ENCODE measurements at regions not wholly inside any gene's neighbourhood (a gene's known extent, or its start where the extent isn't known, plus 50 kb on each side); places are given as distances from the start of the nearest gene placed in this dataset.

- no peak for DNase-seq (ENCODE audit: low spot score)
- intact Hi-C loops (cut with micrococcal nuclease), result no loop called here
Measured at GRCh38 chr6:48893048-48893447, 570.0 kb downstream of the MMUT start.

GRCh38 chr6:48891308-48891707 lies 571.7 kb downstream of the MMUT start:
- Mint-ChIP-seq H3K27ac (no peak overlapping the region), H3K4me1 (ENCODE audit: low read depth) (no peaks in the 10 kb centered on the region), H3K27me3 (ENCODE audit: insufficient read depth) (no peaks in the 10 kb centered on the region), H3K36me3 (ENCODE audit: low read depth) (no peaks in the 10 kb centered on the region), H3K9me3 (no peaks in the 10 kb centered on the region), H3K4me3 (no peak overlapping the region)
- no peak for DNase-seq (ENCODE audit: low spot score)
- intact Hi-C loops (cut with micrococcal nuclease), result no loop called here

More at GRCh38 chr6:48893048-48893447, 570.0 kb downstream of the MMUT start:
- Mint-ChIP-seq H3K9me3 (no peaks in the 10 kb centered on the region), H3K4me3 (no peak overlapping the region), H3K36me3 (ENCODE audit: low read depth) (no peaks in the 10 kb centered on the region), H3K4me1 (ENCODE audit: low read depth) (no peaks in the 10 kb centered on the region), H3K27ac (no peak overlapping the region), H3K27me3 (ENCODE audit: insufficient read depth) (no peaks in the 10 kb centered on the region)

- no peaks in the 10 kb centered on the region for H3K9me3 Mint-ChIP-seq
- H3K36me3 Mint-ChIP-seq (ENCODE audit: low read depth), result no peaks in the 10 kb centered on the region
- H3K27ac Mint-ChIP-seq, result no peak overlapping the region
- intact Hi-C loops (cut with micrococcal nuclease), result no loop called here
- H3K4me3 Mint-ChIP-seq, result no peak overlapping the region
- no peaks in the 10 kb centered on the region for H3K4me1 Mint-ChIP-seq (ENCODE audit: low read depth)
- H3K27me3 Mint-ChIP-seq (ENCODE audit: insufficient read depth), result no peaks in the 10 kb centered on the region
- no peak for DNase-seq (ENCODE audit: low spot score)
Measured at GRCh38 chr6:48889429-48889828, 573.6 kb downstream of the MMUT start.

GRCh38 chr6:48883116-48883515 lies 579.9 kb downstream of the MMUT start:
- Mint-ChIP-seq H3K27me3 (ENCODE audit: insufficient read depth) (no peaks in the 10 kb centered on the region), H3K36me3 (ENCODE audit: low read depth) (no peaks in the 10 kb centered on the region), H3K27ac (no peak overlapping the region), H3K9me3 (peaks cover 4% of the 10 kb centered on the region), H3K4me1 (ENCODE audit: low read depth) (no peaks in the 10 kb centered on the region), H3K4me3 (no peak overlapping the region)
- DNase-seq (ENCODE audit: low spot score), result no peak
- intact Hi-C loops (cut with micrococcal nuclease), result no loop called here

GRCh38 chr6:48881551-48881950 lies 581.5 kb downstream of the MMUT start:
- no peaks in the 10 kb centered on the region for H3K4me1 Mint-ChIP-seq (ENCODE audit: low read depth)
- H3K4me3 Mint-ChIP-seq, result no peak overlapping the region
- H3K27me3 Mint-ChIP-seq (ENCODE audit: insufficient read depth), result no peaks in the 10 kb centered on the region
- no peak overlapping the region for H3K27ac Mint-ChIP-seq
- DNase-seq (ENCODE audit: low spot score), result no peak
- H3K9me3 Mint-ChIP-seq, result peaks cover 6% of the 10 kb centered on the region
- intact Hi-C loops (cut with micrococcal nuclease), result no loop called here
- no peaks in the 10 kb centered on the region for H3K36me3 Mint-ChIP-seq (ENCODE audit: low read depth)

- no peaks in the 10 kb centered on the region for H3K4me1 Mint-ChIP-seq (ENCODE audit: low read depth)
- no peaks in the 10 kb centered on the region for H3K36me3 Mint-ChIP-seq (ENCODE audit: low read depth)
- no peak for DNase-seq (ENCODE audit: low spot score)
- no peaks in the 10 kb centered on the region for H3K27me3 Mint-ChIP-seq (ENCODE audit: insufficient read depth)
- no peak overlapping the region for H3K4me3 Mint-ChIP-seq
- peaks cover 2% of the 10 kb centered on the region for H3K9me3 Mint-ChIP-seq
- intact Hi-C loops (cut with micrococcal nuclease), result no loop called here
- no peak overlapping the region for H3K27ac Mint-ChIP-seq
Measured at GRCh38 chr6:48869595-48869994, 593.5 kb downstream of the MMUT start.

- H3K4me1 Mint-ChIP-seq (ENCODE audit: low read depth), result no peaks in the 10 kb centered on the region
- no peaks in the 10 kb centered on the region for H3K36me3 Mint-ChIP-seq (ENCODE audit: low read depth)
- intact Hi-C loops (cut with micrococcal nuclease), result no loop called here
- DNase-seq (ENCODE audit: low spot score), result no peak
- no peak overlapping the region for H3K4me3 Mint-ChIP-seq
- H3K27ac Mint-ChIP-seq, result no peak overlapping the region
- no peaks in the 10 kb centered on the region for H3K27me3 Mint-ChIP-seq (ENCODE audit: insufficient read depth)
- H3K9me3 Mint-ChIP-seq, result peaks cover 3% of the 10 kb centered on the region
Measured at GRCh38 chr6:48866682-48867081, 596.4 kb downstream of the MMUT start.

GRCh38 chr6:48860175-48860574 lies 602.9 kb downstream of the MMUT start:
- Mint-ChIP-seq H3K36me3 (ENCODE audit: low read depth) (no peaks in the 10 kb centered on the region), H3K4me1 (ENCODE audit: low read depth) (no peaks in the 10 kb centered on the region), H3K4me3 (no peak overlapping the region), H3K27me3 (ENCODE audit: insufficient read depth) (no peaks in the 10 kb centered on the region), H3K9me3 (peaks cover 3% of the 10 kb centered on the region), H3K27ac (no peak overlapping the region)
- intact Hi-C loops (cut with micrococcal nuclease), result no loop called here
- no peak for DNase-seq (ENCODE audit: low spot score)

GRCh38 chr6:48859562-48860123 lies 603.4 kb downstream of the MMUT start:
- no peaks in the 10 kb centered on the region for H3K27me3 Mint-ChIP-seq (ENCODE audit: insufficient read depth)
- intact Hi-C loops (cut with micrococcal nuclease), result no loop called here
- H3K36me3 Mint-ChIP-seq (ENCODE audit: low read depth), result no peaks in the 10 kb centered on the region
- DNase-seq (ENCODE audit: low spot score), result no peak
- H3K4me3 Mint-ChIP-seq, result no peak overlapping the region
- no peaks in the 10 kb centered on the region for H3K4me1 Mint-ChIP-seq (ENCODE audit: low read depth)
- H3K9me3 Mint-ChIP-seq, result peaks cover 1% of the 10 kb centered on the region
- no peak overlapping the region for H3K27ac Mint-ChIP-seq

- no peaks in the 10 kb centered on the region for H3K36me3 Mint-ChIP-seq (ENCODE audit: low read depth)
- H3K4me1 Mint-ChIP-seq (ENCODE audit: low read depth), result no peaks in the 10 kb centered on the region
- H3K27me3 Mint-ChIP-seq (ENCODE audit: insufficient read depth), result peaks cover 3% of the 10 kb centered on the region
- no peak overlapping the region for H3K27ac Mint-ChIP-seq
- peaks cover 22% of the 10 kb centered on the region for H3K9me3 Mint-ChIP-seq
- no peak overlapping the region for H3K4me3 Mint-ChIP-seq
- intact Hi-C loops (cut with micrococcal nuclease), result no loop called here
- no peak for DNase-seq (ENCODE audit: low spot score)
Measured at GRCh38 chr6:48845219-48845618, 617.8 kb downstream of the MMUT start.

- Mint-ChIP-seq H3K27me3 (ENCODE audit: insufficient read depth) (peaks cover 3% of the 10 kb centered on the region), H3K36me3 (ENCODE audit: low read depth) (no peaks in the 10 kb centered on the region), H3K4me1 (ENCODE audit: low read depth) (no peaks in the 10 kb centered on the region), H3K9me3 (peaks cover 23% of the 10 kb centered on the region), H3K4me3 (no peak overlapping the region), H3K27ac (no peak overlapping the region)
- DNase-seq (ENCODE audit: low spot score), result no peak
- intact Hi-C loops (cut with micrococcal nuclease), result no loop called here
Measured at GRCh38 chr6:48844696-48845095, 618.4 kb downstream of the MMUT start.

- H3K27ac Mint-ChIP-seq, result no peak overlapping the region
- H3K4me1 Mint-ChIP-seq (ENCODE audit: low read depth), result no peaks in the 10 kb centered on the region
- intact Hi-C loops (cut with micrococcal nuclease), result no loop called here
- H3K27me3 Mint-ChIP-seq (ENCODE audit: insufficient read depth), result no peaks in the 10 kb centered on the region
- H3K4me3 Mint-ChIP-seq, result no peak overlapping the region
- DNase-seq (ENCODE audit: low spot score), result no peak
- peaks cover 18% of the 10 kb centered on the region for H3K9me3 Mint-ChIP-seq
- H3K36me3 Mint-ChIP-seq (ENCODE audit: low read depth), result no peaks in the 10 kb centered on the region
Measured at GRCh38 chr6:48840896-48841295, 622.2 kb downstream of the MMUT start.

GRCh38 chr6:48839206-48839605 lies 623.8 kb downstream of the MMUT start:
- Mint-ChIP-seq H3K27ac (no peak overlapping the region), H3K9me3 (peaks cover 18% of the 10 kb centered on the region), H3K27me3 (ENCODE audit: insufficient read depth) (no peaks in the 10 kb centered on the region), H3K4me1 (ENCODE audit: low read depth) (no peaks in the 10 kb centered on the region), H3K36me3 (ENCODE audit: low read depth) (no peaks in the 10 kb centered on the region), H3K4me3 (no peak overlapping the region)
- DNase-seq (ENCODE audit: low spot score), result no peak
- intact Hi-C loops (cut with micrococcal nuclease), result no loop called here

- Mint-ChIP-seq H3K27ac (no peak overlapping the region), H3K4me1 (ENCODE audit: low read depth) (no peaks in the 10 kb centered on the region), H3K36me3 (ENCODE audit: low read depth) (no peaks in the 10 kb centered on the region), H3K27me3 (ENCODE audit: insufficient read depth) (no peaks in the 10 kb centered on the region), H3K4me3 (no peak overlapping the region), H3K9me3 (peaks cover 18% of the 10 kb centered on the region)
- no peak for DNase-seq (ENCODE audit: low spot score)
- intact Hi-C loops (cut with micrococcal nuclease), result no loop called here
Measured at GRCh38 chr6:48837744-48838143, 625.3 kb downstream of the MMUT start.

Measured in activated T-helper 1 cell treated with anti-CD3 and anti-CD28 coated beads, Interleukin-12 subunit alpha, Interleukin-12 subunit beta, Interleukin-2, Interleukin-4 antibody, amounts not matched to agents 30 ng/mL and 10 ng/mL and 1 ng/mL, durations not matched to agents 14 hours and 24 hours and 36 hours (primary cell).